ENCODE measurements at regions not wholly inside any gene's neighbourhood (a gene's known extent, or its start where the extent isn't known, plus 50 kb on each side); places are given as distances from the start of the nearest gene placed in this dataset.

DNA sequence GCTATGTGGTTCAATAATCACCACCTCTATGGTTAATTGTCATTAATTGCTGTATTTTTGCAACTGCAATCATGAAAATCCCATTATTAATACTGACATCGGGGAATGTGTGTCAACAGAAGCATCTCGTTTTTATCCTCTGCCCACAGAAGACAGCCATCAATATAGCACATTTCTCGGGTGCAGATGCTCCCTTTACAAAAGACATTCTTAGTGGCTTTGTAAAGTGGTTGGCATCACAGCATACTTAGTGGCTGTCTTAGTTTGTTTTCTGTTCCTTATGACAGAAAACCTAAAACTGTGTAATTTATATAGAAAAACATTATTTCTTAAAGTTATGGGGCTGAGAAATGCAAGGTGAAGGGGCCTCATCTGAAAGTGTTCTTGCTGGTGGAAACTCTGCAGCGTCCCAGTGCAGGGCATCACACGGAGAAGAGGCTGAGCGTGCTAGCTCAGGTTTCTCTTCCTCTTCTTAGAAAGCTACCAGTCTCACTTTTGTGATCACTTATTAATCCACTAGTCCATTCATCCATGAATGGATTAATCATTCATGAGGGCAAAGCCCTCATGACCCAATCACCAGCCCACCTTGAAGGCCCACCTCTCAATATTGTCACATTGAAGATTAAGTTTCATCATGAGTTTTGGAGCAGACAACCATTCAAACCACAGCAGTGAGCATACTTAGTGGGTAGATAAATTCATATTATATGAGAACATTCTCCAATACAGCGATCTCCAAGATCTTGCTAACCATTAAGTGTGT is 1067.7 kb upstream of the PABPC4L start:
- no peak overlapping the region for H3K9ac ChIP-seq (ENCODE audit: low read depth in 2 of 2, low read length in 2 of 2)
- H3K27me3 ChIP-seq: no peaks in the 10 kb centered on the region
- DNase-seq: no peak
- no peaks in the 10 kb centered on the region for H3K9me3 ChIP-seq
- TF ChIP-seq, protein P1, sequence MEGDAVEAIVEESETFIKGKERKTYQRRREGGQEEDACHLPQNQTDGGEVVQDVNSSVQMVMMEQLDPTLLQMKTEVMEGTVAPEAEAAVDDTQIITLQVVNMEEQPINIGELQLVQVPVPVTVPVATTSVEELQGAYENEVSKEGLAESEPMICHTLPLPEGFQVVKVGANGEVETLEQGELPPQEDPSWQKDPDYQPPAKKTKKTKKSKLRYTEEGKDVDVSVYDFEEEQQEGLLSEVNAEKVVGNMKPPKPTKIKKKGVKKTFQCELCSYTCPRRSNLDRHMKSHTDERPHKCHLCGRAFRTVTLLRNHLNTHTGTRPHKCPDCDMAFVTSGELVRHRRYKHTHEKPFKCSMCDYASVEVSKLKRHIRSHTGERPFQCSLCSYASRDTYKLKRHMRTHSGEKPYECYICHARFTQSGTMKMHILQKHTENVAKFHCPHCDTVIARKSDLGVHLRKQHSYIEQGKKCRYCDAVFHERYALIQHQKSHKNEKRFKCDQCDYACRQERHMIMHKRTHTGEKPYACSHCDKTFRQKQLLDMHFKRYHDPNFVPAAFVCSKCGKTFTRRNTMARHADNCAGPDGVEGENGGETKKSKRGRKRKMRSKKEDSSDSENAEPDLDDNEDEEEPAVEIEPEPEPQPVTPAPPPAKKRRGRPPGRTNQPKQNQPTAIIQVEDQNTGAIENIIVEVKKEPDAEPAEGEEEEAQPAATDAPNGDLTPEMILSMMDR (IDR thresholded peaks at IDR 0.05): no peak
- intact Hi-C loops (cut with DNase I): no loop called here
- no peaks in the 10 kb centered on the region for H3K36me3 ChIP-seq
- H3K4me1 ChIP-seq: no peaks in the 10 kb centered on the region
- no peak overlapping the region for H3K27ac ChIP-seq
- no peak overlapping the region for H3K4me3 ChIP-seq

DNA sequence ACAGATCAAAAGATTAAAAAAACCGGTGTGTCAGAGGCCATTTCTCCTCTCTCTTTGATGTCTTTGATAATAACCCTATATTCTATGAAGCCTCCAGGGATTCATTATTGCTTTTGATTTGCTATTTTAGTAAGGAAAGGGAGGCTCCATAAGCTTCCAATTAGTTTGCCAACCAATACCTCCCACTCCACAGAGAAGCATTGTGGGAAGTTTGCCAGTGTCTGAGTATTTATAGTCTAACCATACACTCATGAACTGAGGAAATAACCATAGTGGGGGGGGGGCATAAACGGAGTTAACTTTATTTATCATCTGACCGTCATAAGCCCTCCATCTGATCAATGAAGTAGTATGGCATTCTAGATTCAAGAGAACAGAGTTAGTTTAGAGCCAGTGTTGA is 1066.8 kb upstream of the PABPC4L start:
- TF ChIP-seq, protein P1 (IDR thresholded peaks at IDR 0.05): no peak
- Histone ChIP-seq H3K27me3 (no peaks in the 10 kb centered on the region), H3K4me3 (no peak overlapping the region), H3K27ac (no peak overlapping the region), H3K9ac (ENCODE audit: low read depth in 2 of 2, low read length in 2 of 2) (no peak overlapping the region), H3K4me1 (no peaks in the 10 kb centered on the region), H3K36me3 (no peaks in the 10 kb centered on the region), H3K9me3 (no peaks in the 10 kb centered on the region)
- no peak for DNase-seq
- intact Hi-C loops (cut with DNase I): no loop called here

DNA sequence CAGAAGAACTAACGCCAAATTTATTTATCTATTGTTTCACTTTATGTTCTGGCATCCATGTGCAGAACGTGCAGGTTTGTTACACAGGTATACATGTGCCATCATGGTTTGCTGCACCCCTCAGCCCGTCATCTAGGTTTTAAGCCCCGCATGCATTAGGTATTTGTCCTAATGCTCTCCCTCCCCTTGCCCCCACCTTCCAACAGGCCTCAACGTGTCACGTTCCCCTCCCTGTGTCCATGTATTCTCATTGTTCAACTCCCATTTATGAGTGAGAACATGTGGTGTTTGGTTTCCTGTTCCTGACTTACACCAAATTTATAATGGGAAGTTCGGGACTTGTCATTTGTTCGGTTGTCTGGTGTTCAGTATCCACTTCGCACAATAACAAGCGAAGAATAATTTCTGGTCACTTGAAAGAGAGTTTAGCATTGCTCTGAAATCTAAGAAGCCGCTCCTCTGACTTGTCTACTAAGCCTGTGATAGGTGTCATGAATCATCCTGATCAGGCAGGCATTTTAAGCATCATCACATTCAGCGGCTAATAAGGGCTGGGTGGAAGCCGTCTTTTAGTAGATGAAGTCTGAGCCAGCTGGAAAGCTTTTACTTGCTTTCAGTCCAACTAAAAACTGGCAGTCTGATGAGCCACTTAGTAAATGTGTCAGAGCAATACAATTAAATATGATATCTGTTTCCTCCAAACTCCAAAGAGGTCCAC is 1065.7 kb upstream of the PABPC4L start:
- TF ChIP-seq, protein P1 (IDR thresholded peaks at IDR 0.05): no peak
- no peaks in the 10 kb centered on the region for H3K27me3 ChIP-seq
- intact Hi-C loops (cut with DNase I): no loop called here
- no peaks in the 10 kb centered on the region for H3K4me1 ChIP-seq
- no peak for DNase-seq
- no peak overlapping the region for H3K9ac ChIP-seq (ENCODE audit: low read depth in 2 of 2, low read length in 2 of 2)
- no peaks in the 10 kb centered on the region for H3K36me3 ChIP-seq
- H3K9me3 ChIP-seq: no peaks in the 10 kb centered on the region
- H3K4me3 ChIP-seq: no peak overlapping the region
- H3K27ac ChIP-seq: no peak overlapping the region

DNA sequence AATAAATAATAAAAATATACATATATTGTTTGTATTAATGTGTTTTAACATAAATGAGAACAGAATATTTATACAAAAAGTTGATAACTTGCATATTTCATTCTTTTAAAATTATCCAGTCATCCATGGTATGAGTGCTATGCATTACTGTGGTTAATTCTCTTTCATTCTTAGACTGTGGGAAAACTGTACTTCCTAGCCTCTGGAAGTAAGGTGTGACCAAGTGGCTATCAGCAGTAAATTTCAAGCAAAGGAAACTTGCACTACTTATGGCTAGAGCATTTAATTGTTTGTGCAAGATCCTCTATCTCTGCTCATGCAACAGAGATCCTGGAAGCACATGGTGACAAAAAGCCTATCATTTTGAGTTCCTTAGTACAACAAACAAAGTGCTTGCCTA is 1054.5 kb upstream of the PABPC4L start:
- no peaks in the 10 kb centered on the region for H3K4me1 ChIP-seq
- H3K4me3 ChIP-seq: no peak overlapping the region
- TF ChIP-seq, protein P1 (IDR thresholded peaks at IDR 0.05): no peak
- intact Hi-C loops (cut with DNase I): no loop called here
- no peaks in the 10 kb centered on the region for H3K27me3 ChIP-seq
- H3K36me3 ChIP-seq: no peaks in the 10 kb centered on the region
- DNase-seq: no peak
- H3K9me3 ChIP-seq: no peaks in the 10 kb centered on the region
- no peak overlapping the region for H3K27ac ChIP-seq
- H3K9ac ChIP-seq (ENCODE audit: low read depth in 2 of 2, low read length in 2 of 2): no peak overlapping the region

DNA sequence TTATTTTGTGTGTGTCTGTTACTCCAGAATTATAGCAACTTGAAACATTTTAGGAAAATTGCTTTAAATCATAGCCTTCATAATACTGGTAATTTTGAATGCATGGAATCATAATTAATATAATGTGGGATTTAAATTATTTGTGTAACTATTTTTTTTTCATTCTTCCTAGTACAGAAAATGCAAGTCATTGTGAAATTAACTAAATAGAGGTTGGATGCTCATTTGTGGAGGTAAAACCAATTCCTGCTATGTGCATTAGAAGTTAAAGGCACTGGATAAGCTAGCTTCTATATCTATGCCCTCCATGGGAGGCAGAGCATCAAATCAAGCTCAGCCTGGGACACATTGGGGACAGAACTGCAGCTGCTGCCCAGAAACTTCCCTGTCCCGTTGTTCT is 1048.5 kb upstream of the PABPC4L start:
- H3K4me3 ChIP-seq: no peak overlapping the region
- no peak overlapping the region for H3K9ac ChIP-seq (ENCODE audit: low read depth in 2 of 2, low read length in 2 of 2)
- intact Hi-C loops (cut with DNase I): no loop called here
- no peak overlapping the region for H3K27ac ChIP-seq
- TF ChIP-seq, protein P1 (IDR thresholded peaks at IDR 0.05): no peak
- no peaks in the 10 kb centered on the region for H3K9me3 ChIP-seq
- no peaks in the 10 kb centered on the region for H3K27me3 ChIP-seq
- H3K4me1 ChIP-seq: no peaks in the 10 kb centered on the region
- no peak for DNase-seq
- no peaks in the 10 kb centered on the region for H3K36me3 ChIP-seq
